Neural progenitor cell (in vitro differentiated cells): ENCODE measurements at regions not wholly inside any gene's neighbourhood (a gene's known extent, or its start where the extent isn't known, plus 50 kb on each side); places are given as distances from the start of the nearest gene placed in this dataset.

Source experiments
- CTCF ChIP-seq: fragments of 200-600 bp; sonication (generic); IDR thresholded peaks from 2 replicates; pipeline ENCODE4 v1.5.1; 2017; ENCODE audit warnings: antibody characterized with exemption, mild to moderate bottlenecking
- EZH2 ChIP-seq: fragments of 200-600 bp; sonication (generic); IDR thresholded peaks from 2 replicates; pipeline ENCODE4 v1.6.1; 2017; ENCODE audit warnings: antibody characterized with exemption, mild to moderate bottlenecking, moderate library complexity

- TF ChIP-seq CTCF (no peak), EZH2 (no peak)
Observed at GRCh38 chr20:51886341-51886740, 84.0 kb upstream of the SALL4 start.
